Limb (tissue), 2 donors: ENCODE measurements at regions not wholly inside any gene's neighbourhood (a gene's known extent, or its start where the extent isn't known, plus 50 kb on each side); places are given as distances from the start of the nearest gene placed in this dataset.

Source experiments
- DNase-seq, 2 donors: peaks; one replicate each; pipeline ENCODE4 v3.0.0-alpha.2; 2016; ENCODE audit errors: extremely low spot score in 2 of 2

DNA sequence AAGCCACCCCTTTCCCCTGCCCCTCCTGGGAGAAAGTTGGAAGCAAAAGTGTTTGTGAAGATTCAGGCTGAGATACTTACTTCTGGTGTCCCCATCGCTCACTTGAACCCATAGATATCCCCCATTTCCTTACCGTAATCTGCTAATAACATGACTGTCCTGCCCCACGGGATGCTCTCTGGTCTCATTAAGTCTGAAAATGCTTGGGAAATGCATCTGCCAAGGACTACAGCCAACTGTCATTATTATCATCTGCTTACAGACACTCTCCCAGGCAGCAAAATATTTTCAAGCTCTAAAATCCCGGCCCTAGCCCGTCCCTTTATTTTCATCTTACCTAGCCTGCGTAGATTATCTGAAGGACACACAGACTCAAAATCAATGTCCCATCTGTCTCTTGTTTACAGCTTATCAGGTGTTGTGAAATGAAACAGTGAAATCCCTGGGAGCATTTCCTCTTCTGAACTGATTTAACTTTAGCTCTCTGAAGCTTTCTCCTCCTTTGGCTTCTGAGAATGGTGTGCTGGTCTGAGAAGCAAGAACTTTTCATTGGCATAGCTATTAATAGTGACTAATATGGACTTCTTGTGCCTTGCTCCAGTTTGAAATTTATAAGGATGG, 126.9 kb upstream of the OSMR start:
- DNase-seq, result peak in 1 of 2 donors; percentile 21

- no peak for DNase-seq
Measured at GRCh38 chr5:38719403-38719802, 126.4 kb upstream of the OSMR start.

DNA sequence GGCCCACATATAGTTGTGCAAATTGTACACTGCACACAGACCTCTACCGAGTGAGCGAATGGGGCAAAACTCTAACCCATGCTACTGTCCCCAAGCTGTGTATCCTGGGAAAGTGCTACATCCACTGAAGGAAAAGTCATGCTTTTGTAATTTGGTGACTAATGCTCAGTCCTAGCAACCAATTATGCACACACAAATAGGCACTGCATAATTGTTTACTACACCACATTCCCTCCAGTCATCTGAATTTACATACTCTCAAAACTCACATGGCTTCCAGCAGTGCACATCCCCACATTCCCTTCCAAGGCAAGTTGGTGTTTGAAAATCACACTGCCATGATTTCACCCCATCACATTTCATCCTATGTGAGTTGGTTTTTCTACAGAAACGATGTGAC, 125.9 kb upstream of the OSMR start:
- no peak for DNase-seq

GRCh38 chr5:38720554-38721361, 125.1 kb upstream of the OSMR start:
- DNase-seq, result no peak

DNA sequence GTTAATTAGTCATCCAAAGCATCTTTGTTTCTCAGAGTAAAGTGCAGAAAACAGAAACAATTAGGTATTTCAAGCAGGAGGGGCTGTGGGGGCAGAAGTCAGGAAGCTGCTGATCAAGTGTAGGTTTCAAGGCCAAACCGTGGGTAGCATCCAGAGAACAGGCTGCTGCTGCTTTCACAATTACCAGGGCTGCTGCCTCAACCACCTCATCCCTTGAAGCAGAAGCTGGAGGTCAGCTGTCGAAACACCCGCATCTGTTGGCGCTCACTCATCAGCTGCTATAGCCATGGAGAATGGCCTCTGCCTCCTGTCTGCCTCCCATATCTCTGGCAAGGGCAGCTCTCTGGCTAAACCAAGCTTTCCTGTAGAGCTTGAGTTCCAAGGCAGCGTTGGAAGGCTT, 122.9 kb upstream of the OSMR start:
- DNase-seq, result no peak

- no peak for DNase-seq
Measured at GRCh38 chr5:38723426-38723825, 122.4 kb upstream of the OSMR start.

GRCh38 chr5:38724301-38725030, 121.3 kb upstream of the OSMR start:
- no peak for DNase-seq

DNA sequence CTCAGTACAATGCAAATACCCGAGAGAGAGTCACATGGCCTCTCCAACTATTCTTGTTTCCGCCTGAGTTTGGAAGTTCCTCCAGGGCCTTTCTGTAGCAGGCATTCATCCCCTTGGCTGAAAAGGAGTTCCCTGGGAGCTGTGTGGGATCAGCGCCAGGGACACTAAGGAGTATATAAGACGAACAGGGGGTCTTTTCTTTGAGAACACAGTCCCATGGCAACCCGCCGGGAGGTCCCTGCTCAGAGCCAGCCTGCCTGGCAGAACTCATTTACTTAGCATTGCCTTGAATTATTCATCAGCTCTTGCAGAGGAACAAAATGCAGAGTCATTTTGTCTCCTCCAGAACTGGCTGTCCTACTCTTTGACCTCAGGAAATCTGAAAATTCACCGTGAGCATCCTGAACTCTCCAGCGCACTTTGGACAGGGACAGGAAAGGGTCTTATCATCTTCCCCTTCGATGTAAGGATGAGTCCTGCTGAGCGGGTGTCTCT, 120.4 kb upstream of the OSMR start:
- peak in 1 of 2 donors; percentile 71 for DNase-seq

- DNase-seq, result no peak
Measured at GRCh38 chr5:38726279-38726678, 119.5 kb upstream of the OSMR start.

DNA sequence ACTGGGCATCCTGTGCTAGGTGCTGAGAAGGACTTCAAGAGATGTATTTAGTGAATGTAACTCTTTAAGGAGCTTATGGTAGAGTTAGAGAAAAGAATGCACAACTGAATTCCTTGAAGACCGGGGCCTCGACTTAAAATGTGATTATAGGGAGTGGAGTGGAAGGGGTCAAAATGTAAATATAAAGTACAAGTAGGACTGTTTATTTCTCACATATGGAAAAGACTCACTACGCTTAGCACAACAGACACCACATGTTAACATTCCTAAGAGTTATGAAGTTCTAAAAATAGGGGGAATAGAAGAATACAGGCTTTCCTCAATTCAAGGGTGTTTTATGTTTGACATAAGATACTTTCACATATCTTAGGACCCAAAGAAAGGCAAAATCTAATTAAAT, 117.8 kb upstream of the OSMR start:
- DNase-seq, result peak in 1 of 2 donors; percentile 44

DNA sequence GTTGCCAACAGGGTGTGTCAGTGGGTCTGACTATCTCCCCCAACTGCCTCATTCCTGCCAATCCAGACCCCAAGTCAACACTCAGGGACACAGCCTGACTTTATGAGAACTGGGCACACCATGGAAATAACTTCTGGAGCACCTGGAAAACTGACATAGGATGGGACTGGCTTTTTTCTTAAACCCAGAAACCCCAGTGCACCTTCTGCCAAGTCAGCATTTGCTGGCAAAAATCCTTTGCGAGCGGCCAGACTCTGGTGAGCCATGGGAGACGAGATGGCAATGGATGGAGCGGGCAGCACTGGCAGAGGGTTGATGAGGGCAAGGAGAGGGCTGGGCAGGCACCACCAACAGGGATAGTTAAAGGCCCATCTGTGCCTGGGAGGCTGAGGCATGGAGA, 114.4 kb upstream of the OSMR start:
- DNase-seq, result no peak

GRCh38 chr5:38734353-38734752, 111.5 kb upstream of the OSMR start:
- no peak for DNase-seq

DNA sequence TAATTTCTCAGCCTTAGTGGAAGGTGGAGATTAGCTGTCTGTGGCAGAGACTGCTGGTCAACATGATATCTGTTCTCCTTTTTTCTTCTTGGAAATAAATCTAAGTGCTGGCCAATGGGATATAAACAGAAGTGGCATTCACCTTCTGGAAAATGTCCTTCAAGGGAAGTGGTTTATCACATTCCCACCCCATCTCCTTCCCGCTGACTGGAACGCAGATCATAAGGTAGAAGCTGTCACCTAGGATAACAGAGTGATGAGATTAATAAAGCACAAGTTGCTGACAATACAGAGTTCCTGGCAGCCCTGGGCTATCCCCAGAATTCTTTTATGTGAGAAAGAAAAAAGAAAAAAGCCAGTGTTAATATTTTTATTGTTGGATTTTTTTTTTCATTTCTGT, 109.7 kb upstream of the OSMR start:
- DNase-seq, result no peak

DNA sequence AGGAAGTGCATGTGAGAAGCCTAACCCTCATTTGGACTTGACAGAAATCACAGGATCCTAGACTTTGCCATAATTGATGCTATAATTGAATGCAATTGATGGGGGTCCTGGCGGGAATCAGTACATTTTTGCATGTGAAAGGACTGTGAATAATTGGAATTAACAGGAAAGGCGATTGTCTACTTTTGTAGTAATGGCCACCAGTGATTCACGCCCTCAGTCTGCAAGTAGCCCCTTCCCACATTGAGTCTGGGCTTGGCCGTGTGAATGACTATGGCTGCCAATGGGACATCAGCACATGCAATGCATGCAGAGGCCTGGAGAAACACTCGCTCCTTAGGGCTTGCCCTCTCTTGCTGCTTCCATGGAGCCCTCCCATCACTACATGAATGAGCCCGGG, 107.8 kb upstream of the OSMR start:
- no peak for DNase-seq

DNA sequence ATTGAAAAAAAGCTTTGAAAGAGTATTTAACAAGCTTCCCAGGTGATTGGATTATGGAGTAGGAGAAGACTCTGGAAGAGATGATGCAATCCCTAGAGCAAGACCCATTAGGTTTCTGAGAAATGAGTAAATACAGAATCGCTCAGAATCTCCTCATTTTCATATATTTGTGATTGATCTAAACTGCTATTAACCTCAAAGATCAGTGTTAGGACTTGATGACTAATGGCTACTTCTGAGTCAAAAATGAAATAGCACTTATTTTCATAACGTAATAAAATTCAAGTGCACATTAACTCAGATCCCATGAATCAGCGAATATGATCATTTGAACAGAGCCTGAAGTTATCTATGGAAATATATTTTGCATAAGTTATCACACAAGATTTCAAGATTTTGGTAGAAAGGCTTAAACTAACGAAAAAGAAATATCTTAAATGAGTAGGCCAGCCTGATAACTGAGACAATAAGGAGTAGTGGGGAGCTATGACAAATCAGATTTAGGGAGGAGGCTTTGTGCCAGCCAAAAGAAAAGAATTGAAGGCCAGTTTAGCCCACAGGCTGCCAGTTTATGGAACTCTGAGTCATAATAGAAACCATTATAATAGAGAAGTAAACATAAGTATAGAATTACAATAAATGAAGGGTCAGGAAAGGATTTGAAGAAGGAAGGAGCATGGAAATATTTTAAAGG, 106.7 kb upstream of the OSMR start:
- DNase-seq, result no peak

DNA sequence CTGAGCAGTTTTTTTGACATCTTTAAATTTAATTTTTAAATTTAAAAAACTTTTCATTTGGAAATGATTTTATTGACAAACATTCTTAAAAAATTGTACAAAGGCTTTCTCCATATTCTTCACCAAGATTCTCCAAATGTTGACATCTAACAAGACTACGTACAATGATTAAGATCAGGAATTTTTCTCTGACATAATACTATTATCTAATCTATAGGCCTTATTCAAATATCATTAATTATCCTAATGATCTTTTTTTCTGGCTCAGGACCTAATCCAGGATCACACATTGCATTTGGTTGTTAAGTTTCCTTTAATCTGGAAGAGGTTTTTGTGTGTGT, 106.1 kb upstream of the OSMR start:
- no peak for DNase-seq

DNA sequence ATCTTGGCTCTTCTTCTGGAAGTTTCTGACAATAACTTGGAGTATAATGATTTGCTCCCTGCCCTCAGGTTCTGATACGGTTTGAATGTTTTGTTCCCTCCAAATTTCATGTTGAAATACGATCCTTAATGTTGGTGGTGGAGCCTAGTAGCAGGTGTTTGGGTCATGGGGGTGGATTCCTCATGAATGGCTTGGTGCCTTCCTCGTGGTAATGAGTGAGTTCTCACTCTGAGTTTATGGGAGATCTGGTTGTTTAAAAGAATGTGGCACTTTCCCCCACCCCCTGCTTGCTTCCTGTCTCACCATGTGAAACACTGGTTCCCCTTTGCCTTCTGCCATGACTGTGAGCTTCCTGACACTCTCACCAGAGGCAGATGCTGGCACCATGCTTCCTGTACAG, 103.0 kb upstream of the OSMR start:
- no peak for DNase-seq

DNA sequence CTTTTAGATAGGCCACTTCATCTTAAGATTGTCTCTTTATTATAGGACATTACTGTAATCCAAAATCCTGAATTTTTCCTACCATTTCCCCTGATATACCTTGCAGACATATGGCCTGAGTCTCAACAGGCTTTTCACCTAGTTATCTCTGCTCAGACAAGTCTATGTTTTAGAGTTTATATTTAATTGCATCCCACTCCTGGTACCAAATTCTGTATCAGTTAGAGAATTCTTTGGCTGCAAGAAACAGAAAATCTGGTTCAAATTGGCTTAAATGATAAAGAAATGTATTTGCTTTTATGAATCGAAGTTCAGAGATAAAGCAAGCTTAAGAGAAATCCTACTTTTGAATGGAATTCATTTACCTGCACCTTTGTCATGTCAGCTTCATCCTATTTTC, 102.2 kb upstream of the OSMR start:
- DNase-seq, result no peak

- DNase-seq, result no peak
Measured at GRCh38 chr5:38745836-38746732, 99.7 kb upstream of the OSMR start.

DNA sequence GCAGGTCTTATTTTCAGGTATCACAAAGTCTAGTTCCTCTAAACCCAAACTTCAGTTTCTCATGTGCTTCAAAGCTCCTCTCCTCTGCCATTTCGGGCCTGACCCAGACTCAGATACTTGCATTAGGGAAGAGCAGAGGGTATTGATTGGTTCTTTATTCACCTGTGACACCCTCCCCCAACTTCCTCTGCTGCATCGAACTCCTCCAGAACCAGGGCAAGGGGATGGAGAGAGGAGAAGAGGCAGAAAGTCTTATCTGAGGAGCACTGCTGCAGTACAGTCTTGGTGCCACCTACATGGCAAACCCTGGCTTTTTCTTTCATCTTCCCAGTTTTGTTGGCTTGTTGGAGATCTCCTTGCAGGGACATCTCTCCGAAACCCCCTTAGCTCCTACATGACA, 96.0 kb upstream of the OSMR start:
- no peak for DNase-seq

DNA sequence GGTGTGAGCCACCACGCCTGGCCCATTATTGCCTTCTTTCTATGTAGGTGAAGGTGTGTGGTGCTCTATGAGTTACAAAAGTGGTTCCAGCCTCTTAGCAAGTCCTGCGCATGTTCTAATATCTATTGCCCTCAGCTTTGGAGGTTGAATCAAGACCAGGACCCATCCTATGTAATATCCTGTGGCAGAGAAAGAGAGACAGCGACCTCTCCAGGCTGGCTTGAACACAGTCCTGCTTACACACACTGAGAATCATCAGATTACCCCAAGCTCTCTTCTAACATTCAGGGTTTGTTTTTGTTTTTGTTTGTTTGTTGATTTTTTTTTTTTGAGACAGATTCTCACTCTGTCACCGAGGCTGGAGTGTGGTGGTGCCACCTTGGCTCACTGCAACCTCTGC, 94.7 kb upstream of the OSMR start:
- no peak for DNase-seq
